ENCODE measurements at regions not wholly inside any gene's neighbourhood (a gene's known extent, or its start where the extent isn't known, plus 50 kb on each side); places are given as distances from the start of the nearest gene placed in this dataset.

DNA sequence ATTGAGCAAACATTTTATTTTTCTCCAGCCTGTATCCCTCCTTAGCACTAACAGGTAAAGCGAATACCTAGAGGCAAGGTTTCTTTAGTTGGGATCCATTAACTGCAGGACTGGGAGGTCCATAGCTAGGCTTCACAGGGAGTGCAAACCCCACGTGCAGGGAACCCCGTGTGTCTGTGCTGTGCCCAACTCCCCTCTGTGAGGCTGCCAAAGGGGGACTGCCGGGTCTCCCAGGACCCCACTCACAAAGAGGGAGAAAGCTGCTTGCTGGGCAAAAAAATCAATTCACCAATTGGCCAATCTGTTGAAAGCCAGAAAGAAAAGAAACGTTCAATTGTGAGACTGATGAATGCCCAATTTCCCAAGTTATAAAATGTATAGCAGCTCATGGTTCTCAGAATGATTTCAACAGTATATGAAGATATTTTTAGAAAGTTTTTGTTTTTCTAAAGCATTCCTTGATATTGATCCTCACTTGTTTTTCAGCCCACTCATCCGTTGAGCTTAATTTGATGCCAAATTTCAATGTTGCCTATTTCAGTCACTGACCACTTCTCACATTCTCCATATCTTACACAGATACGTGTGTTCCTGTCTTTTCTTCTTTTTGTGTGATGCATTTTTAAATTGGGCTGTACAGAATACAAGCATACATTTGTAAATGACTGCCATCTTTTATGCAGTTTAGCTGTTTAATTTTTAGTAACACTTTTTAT, 202.7 kb upstream of the PRSS58 start:
- WGBS (ENCODE audit: insufficient coverage) = 55% methylated on average over 4 of the region's 7 CpGs

DNA sequence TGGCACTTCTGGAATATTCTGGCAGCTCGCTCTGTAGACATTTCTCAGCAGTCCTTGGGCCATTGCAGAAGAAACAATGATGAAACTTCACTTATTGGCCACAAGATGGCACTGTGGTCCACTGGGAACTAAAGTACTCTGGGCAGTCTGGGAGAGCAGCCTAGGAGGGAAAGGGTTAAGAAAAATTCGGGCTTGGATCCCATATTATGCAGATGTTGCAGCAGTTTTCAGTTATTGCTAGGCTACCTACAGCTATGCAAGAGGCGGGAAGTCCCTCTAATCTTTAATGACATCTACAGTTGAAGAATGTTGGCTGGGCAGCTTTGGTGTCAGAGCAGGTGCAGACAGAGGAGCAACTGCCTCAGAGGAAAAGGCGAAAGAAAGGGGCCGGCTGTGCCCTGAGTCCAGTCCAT, 201.7 kb upstream of the PRSS58 start:
- H3K36me3 ChIP-seq (ENCODE audit: control insufficient read depth, insufficient read depth, low read length) = no peaks in the 10 kb centered on the region
- H3K4me1 ChIP-seq (ENCODE audit: control insufficient read depth, insufficient read depth, low read length) = no peaks in the 10 kb centered on the region
- no peak overlapping the region for H3K4me3 ChIP-seq (ENCODE audit: low read depth, low read length)
- WGBS (ENCODE audit: insufficient coverage) = 19% methylated on average over 5 of the region's 5 CpGs
- H3K27me3 ChIP-seq (ENCODE audit: control insufficient read depth, insufficient read depth, low read length) = no peaks in the 10 kb centered on the region
- H3K9me3 ChIP-seq (ENCODE audit: control insufficient read depth, insufficient read depth, low read length) = no peaks in the 10 kb centered on the region
- peak; percentile 18 to 83 (median 33) for DNase-seq (ENCODE audit: low read depth in 4 of 6, low spot score in 6 of 6)
- no peak overlapping the region for H3K27ac ChIP-seq (ENCODE audit: low read depth, low read length)

More for the DNA sequence above, 202.7 kb upstream of the PRSS58 start:
- DNase-seq (ENCODE audit: low read depth in 4 of 6, low spot score in 6 of 6) = no peak
- H3K9me3 ChIP-seq (ENCODE audit: control insufficient read depth, insufficient read depth, low read length) = no peaks in the 10 kb centered on the region
- no peak overlapping the region for H3K27ac ChIP-seq (ENCODE audit: low read depth, low read length)
- no peaks in the 10 kb centered on the region for H3K27me3 ChIP-seq (ENCODE audit: control insufficient read depth, insufficient read depth, low read length)
- H3K36me3 ChIP-seq (ENCODE audit: control insufficient read depth, insufficient read depth, low read length) = no peaks in the 10 kb centered on the region
- H3K4me1 ChIP-seq (ENCODE audit: control insufficient read depth, insufficient read depth, low read length) = no peaks in the 10 kb centered on the region
- no peak overlapping the region for H3K4me3 ChIP-seq (ENCODE audit: low read depth, low read length)

- Histone ChIP-seq H3K36me3 (ENCODE audit: control insufficient read depth, insufficient read depth, low read length) (no peaks in the 10 kb centered on the region), H3K27ac (ENCODE audit: low read depth, low read length) (no peak overlapping the region), H3K9me3 (ENCODE audit: control insufficient read depth, insufficient read depth, low read length) (no peaks in the 10 kb centered on the region), H3K4me1 (ENCODE audit: control insufficient read depth, insufficient read depth, low read length) (no peaks in the 10 kb centered on the region), H3K27me3 (ENCODE audit: control insufficient read depth, insufficient read depth, low read length) (no peaks in the 10 kb centered on the region), H3K4me3 (ENCODE audit: low read depth, low read length) (no peak overlapping the region)
- DNase-seq (ENCODE audit: low read depth in 4 of 6, low spot score in 6 of 6) = no peak
- 100% methylated on average over 1 of the region's 2 CpGs for WGBS (ENCODE audit: insufficient coverage)
Observed at GRCh38 chr7:142457146-142457703, 199.4 kb upstream of the PRSS58 start.

GRCh38 chr7:142455392-142455791, 197.5 kb upstream of the PRSS58 start:
- H3K4me1 ChIP-seq (ENCODE audit: control insufficient read depth, insufficient read depth, low read length) = no peaks in the 10 kb centered on the region
- H3K9me3 ChIP-seq (ENCODE audit: control insufficient read depth, insufficient read depth, low read length) = no peaks in the 10 kb centered on the region
- no peaks in the 10 kb centered on the region for H3K27me3 ChIP-seq (ENCODE audit: control insufficient read depth, insufficient read depth, low read length)
- WGBS (ENCODE audit: insufficient coverage) = 89% methylated on average over 9 of the region's 10 CpGs
- H3K27ac ChIP-seq (ENCODE audit: low read depth, low read length) = no peak overlapping the region
- no peaks in the 10 kb centered on the region for H3K36me3 ChIP-seq (ENCODE audit: control insufficient read depth, insufficient read depth, low read length)
- no peak overlapping the region for H3K4me3 ChIP-seq (ENCODE audit: low read depth, low read length)
- no peak for DNase-seq (ENCODE audit: low read depth in 4 of 6, low spot score in 6 of 6)

- no peak for DNase-seq (ENCODE audit: low read depth in 4 of 6, low spot score in 6 of 6)
- 40% methylated on average over 2 of the region's 5 CpGs for WGBS (ENCODE audit: insufficient coverage)
Observed at GRCh38 chr7:142454862-142455261, 197.0 kb upstream of the PRSS58 start.

DNA sequence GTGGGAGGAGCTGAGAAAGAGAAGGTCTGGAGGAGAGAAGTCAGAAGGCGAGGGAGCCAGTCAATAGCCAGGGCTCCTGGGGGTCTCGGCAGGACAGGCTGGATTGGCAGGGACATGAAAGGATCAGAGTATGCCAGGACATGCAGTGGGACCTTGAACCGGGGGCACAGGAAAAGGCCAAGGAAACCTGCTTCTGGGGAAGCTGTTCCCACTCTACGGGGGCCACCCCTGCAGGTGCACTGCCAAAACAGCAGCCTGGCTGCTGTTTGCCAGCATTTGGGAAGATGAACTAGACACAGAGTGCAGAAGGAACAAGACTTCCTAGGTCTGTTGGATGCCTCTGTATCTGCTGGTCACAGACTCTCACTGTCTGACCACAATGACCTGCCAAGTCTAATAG, 194.9 kb upstream of the PRSS58 start:
- H3K27me3 ChIP-seq (ENCODE audit: control insufficient read depth, insufficient read depth, low read length) = no peaks in the 10 kb centered on the region
- DNase-seq (ENCODE audit: low read depth in 4 of 6, low spot score in 6 of 6) = no peak
- no peak overlapping the region for H3K4me3 ChIP-seq (ENCODE audit: low read depth, low read length)
- no peaks in the 10 kb centered on the region for H3K36me3 ChIP-seq (ENCODE audit: control insufficient read depth, insufficient read depth, low read length)
- 68% methylated on average over 4 of the region's 4 CpGs for WGBS (ENCODE audit: insufficient coverage)
- no peak overlapping the region for H3K27ac ChIP-seq (ENCODE audit: low read depth, low read length)
- H3K9me3 ChIP-seq (ENCODE audit: control insufficient read depth, insufficient read depth, low read length) = no peaks in the 10 kb centered on the region
- H3K4me1 ChIP-seq (ENCODE audit: control insufficient read depth, insufficient read depth, low read length) = no peaks in the 10 kb centered on the region

More at GRCh38 chr7:142454862-142455261, 197.0 kb upstream of the PRSS58 start:
- Histone ChIP-seq H3K27me3 (ENCODE audit: control insufficient read depth, insufficient read depth, low read length) (no peaks in the 10 kb centered on the region), H3K4me3 (ENCODE audit: low read depth, low read length) (no peak overlapping the region), H3K4me1 (ENCODE audit: control insufficient read depth, insufficient read depth, low read length) (no peaks in the 10 kb centered on the region), H3K27ac (ENCODE audit: low read depth, low read length) (no peak overlapping the region), H3K9me3 (ENCODE audit: control insufficient read depth, insufficient read depth, low read length) (no peaks in the 10 kb centered on the region), H3K36me3 (ENCODE audit: control insufficient read depth, insufficient read depth, low read length) (no peaks in the 10 kb centered on the region)

DNA sequence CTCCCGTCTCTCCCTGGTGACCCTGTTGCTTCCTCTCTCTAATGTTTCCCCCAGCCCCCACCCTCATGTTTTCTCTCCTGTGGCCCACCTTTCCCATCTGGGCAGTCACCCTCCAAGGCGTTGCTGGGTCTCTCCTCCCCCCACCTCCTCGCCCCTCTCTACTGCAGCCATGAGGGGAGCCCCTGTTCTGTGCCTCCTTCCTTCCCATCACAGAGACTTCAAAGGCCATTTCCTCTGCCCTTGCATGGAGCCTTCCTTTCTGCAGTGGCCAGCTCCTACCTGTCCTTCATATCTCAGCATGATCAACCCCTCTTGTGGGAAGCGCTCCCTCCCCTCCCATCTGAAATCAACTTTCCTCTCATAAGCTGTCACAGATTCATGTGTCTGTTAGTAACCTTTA, 194.0 kb upstream of the PRSS58 start:
- no peak overlapping the region for H3K4me3 ChIP-seq (ENCODE audit: low read depth, low read length)
- no peak for DNase-seq (ENCODE audit: low read depth in 4 of 6, low spot score in 6 of 6)
- H3K4me1 ChIP-seq (ENCODE audit: control insufficient read depth, insufficient read depth, low read length) = no peaks in the 10 kb centered on the region
- H3K36me3 ChIP-seq (ENCODE audit: control insufficient read depth, insufficient read depth, low read length) = no peaks in the 10 kb centered on the region
- no peaks in the 10 kb centered on the region for H3K9me3 ChIP-seq (ENCODE audit: control insufficient read depth, insufficient read depth, low read length)
- no peak overlapping the region for H3K27ac ChIP-seq (ENCODE audit: low read depth, low read length)
- no peaks in the 10 kb centered on the region for H3K27me3 ChIP-seq (ENCODE audit: control insufficient read depth, insufficient read depth, low read length)
- 82% methylated on average over 4 of the region's 4 CpGs for WGBS (ENCODE audit: insufficient coverage)

- Histone ChIP-seq H3K36me3 (ENCODE audit: control insufficient read depth, insufficient read depth, low read length) (no peaks in the 10 kb centered on the region), H3K9me3 (ENCODE audit: control insufficient read depth, insufficient read depth, low read length) (no peaks in the 10 kb centered on the region), H3K27ac (ENCODE audit: low read depth, low read length) (no peak overlapping the region), H3K4me3 (ENCODE audit: low read depth, low read length) (no peak overlapping the region), H3K27me3 (ENCODE audit: control insufficient read depth, insufficient read depth, low read length) (no peaks in the 10 kb centered on the region), H3K4me1 (ENCODE audit: control insufficient read depth, insufficient read depth, low read length) (no peaks in the 10 kb centered on the region)
- WGBS (ENCODE audit: insufficient coverage) = 75% methylated on average over 5 of the region's 5 CpGs
- DNase-seq (ENCODE audit: low read depth in 4 of 6, low spot score in 6 of 6) = no peak
Observed at GRCh38 chr7:142451296-142451695, 193.4 kb upstream of the PRSS58 start.

- DNase-seq (ENCODE audit: low read depth in 4 of 6, low spot score in 6 of 6) = no peak
- Histone ChIP-seq H3K4me3 (ENCODE audit: low read depth, low read length) (no peak overlapping the region), H3K27ac (ENCODE audit: low read depth, low read length) (no peak overlapping the region), H3K4me1 (ENCODE audit: control insufficient read depth, insufficient read depth, low read length) (no peaks in the 10 kb centered on the region), H3K27me3 (ENCODE audit: control insufficient read depth, insufficient read depth, low read length) (no peaks in the 10 kb centered on the region), H3K9me3 (ENCODE audit: control insufficient read depth, insufficient read depth, low read length) (no peaks in the 10 kb centered on the region), H3K36me3 (ENCODE audit: control insufficient read depth, insufficient read depth, low read length) (no peaks in the 10 kb centered on the region)
- 96% methylated on average over 2 of the region's 2 CpGs for WGBS (ENCODE audit: insufficient coverage)
Observed at GRCh38 chr7:142450695-142451094, 192.8 kb upstream of the PRSS58 start.

DNA sequence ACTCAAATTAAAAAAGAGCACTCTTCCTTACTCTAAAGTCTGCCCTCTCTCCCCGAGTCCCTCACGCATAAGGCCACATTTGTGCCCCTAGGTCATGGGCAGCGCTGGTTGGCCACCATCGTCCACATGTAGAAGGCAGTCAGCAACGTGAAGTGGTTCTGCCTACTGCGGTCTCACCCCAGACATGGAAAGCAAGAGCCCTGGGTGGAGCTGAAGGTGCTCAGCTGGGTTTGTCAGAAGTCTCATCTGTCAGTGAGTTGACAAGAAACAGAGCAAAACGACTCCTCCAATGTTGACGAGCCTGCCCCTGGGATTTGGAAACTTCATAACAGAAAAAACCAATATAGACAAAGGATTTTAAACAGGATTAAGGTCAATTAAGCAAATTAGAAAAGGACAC, 192.3 kb upstream of the PRSS58 start:
- 74% methylated on average over 6 of the region's 8 CpGs for WGBS (ENCODE audit: insufficient coverage)
- H3K27ac ChIP-seq (ENCODE audit: low read depth, low read length) = no peak overlapping the region
- no peaks in the 10 kb centered on the region for H3K27me3 ChIP-seq (ENCODE audit: control insufficient read depth, insufficient read depth, low read length)
- DNase-seq (ENCODE audit: low read depth in 4 of 6, low spot score in 6 of 6) = no peak
- H3K4me3 ChIP-seq (ENCODE audit: low read depth, low read length) = no peak overlapping the region
- H3K36me3 ChIP-seq (ENCODE audit: control insufficient read depth, insufficient read depth, low read length) = no peaks in the 10 kb centered on the region
- H3K9me3 ChIP-seq (ENCODE audit: control insufficient read depth, insufficient read depth, low read length) = no peaks in the 10 kb centered on the region
- H3K4me1 ChIP-seq (ENCODE audit: control insufficient read depth, insufficient read depth, low read length) = no peaks in the 10 kb centered on the region

Data from spinal cord (tissue), 9 donors.